ENCODE measurements at regions not wholly inside any gene's neighbourhood (a gene's known extent, or its start where the extent isn't known, plus 50 kb on each side); places are given as distances from the start of the nearest gene placed in this dataset.

- TF ChIP-seq POLR2A (IDR thresholded peaks at IDR 0.05): no peak
- no peak for TF ChIP-seq CTCF (IDR thresholded peaks at IDR 0.05)
- TF ChIP-seq EP300 (IDR thresholded peaks at IDR 0.05): no peak
Observed at GRCh38 chr3:101131767-101132166, 138.5 kb upstream of the ABI3BP start.
